DOHH2 (cell line): ENCODE measurements at regions not wholly inside any gene's neighbourhood (a gene's known extent, or its start where the extent isn't known, plus 50 kb on each side); places are given as distances from the start of the nearest gene placed in this dataset.
A peak's percentile ranks its signal among the peaks of the same experiment; 100 is the strongest.

Experiments used
- H3F3A ChIP-seq: fragments of 200-600 bp; sonication (generic), shearing (Covaris generic); 2 replicates; pipeline ENCODE4 v1.6.0; 2016; ENCODE audit warnings: antibody characterized with exemption, mild to moderate bottlenecking; ENCODE audit not compliant: control insufficient read depth, insufficient read depth
- H3K27ac ChIP-seq: fragments of 200-600 bp; sonication (generic); 2 replicates; pipeline ENCODE4 v1.5.1; 2014; ENCODE audit warnings: low read depth, mild to moderate bottlenecking, low read length, moderate library complexity
- H3K27me3 ChIP-seq: fragments of 200-600 bp; sonication (generic); 2 replicates; pipeline ENCODE4 v1.6.1; 2014; ENCODE audit warnings: mild to moderate bottlenecking, low read length, mixed read lengths; ENCODE audit not compliant: control insufficient read depth
- H3K36me3 ChIP-seq: fragments of 200-600 bp; sonication (generic); 2 replicates; pipeline ENCODE4 v1.6.1; 2014; ENCODE audit warnings: mild to moderate bottlenecking, low read length, moderate library complexity, mixed read lengths; ENCODE audit not compliant: control insufficient read depth
- H3K4me1 ChIP-seq: fragments of 200-600 bp; sonication (generic); 2 replicates; pipeline ENCODE4 v1.6.1; 2014; ENCODE audit warnings: mild to moderate bottlenecking, low read length, mixed read lengths; ENCODE audit not compliant: control insufficient read depth
- H3K4me2 ChIP-seq: fragments of 200-600 bp; sonication (generic); 2 replicates; pipeline ENCODE4 v1.6.0; 2014; ENCODE audit warnings: mild to moderate bottlenecking, low read length, moderate library complexity
- H3K4me3 ChIP-seq: fragments of 200-600 bp; sonication (generic); 2 replicates; pipeline ENCODE4 v1.5.1; 2014; ENCODE audit warnings: mild to moderate bottlenecking, low read length, mixed read lengths
- H3K79me2 ChIP-seq: fragments of 200-600 bp; sonication (generic); 2 replicates; pipeline ENCODE4 v1.6.1; 2014; ENCODE audit warnings: mild to moderate bottlenecking, low read length, mixed read lengths; ENCODE audit not compliant: control insufficient read depth
- H3K9me2 ChIP-seq: fragments of 200-600 bp; sonication (generic); replicated peaks from 2 replicates; pipeline ENCODE4 v1.6.1; 2014; ENCODE audit warnings: mild to moderate bottlenecking, low read length, mixed read lengths; ENCODE audit not compliant: control insufficient read depth
- H3K9me3 ChIP-seq: fragments of 200-600 bp; sonication (generic); 2 replicates; pipeline ENCODE4 v1.6.1; 2014; ENCODE audit warnings: antibody characterized with exemption, low read length, mixed read lengths; ENCODE audit not compliant: control insufficient read depth, insufficient read depth
- H4K20me1 ChIP-seq: fragments of 200-600 bp; sonication (generic); 2 replicates; pipeline ENCODE4 v1.6.0; 2014; ENCODE audit warnings: low read depth, mild to moderate bottlenecking, antibody characterized with exemption, low read length, moderate library complexity; ENCODE audit not compliant: control insufficient read depth, insufficient read depth
- CTCF ChIP-seq: fragments of 200-600 bp; sonication (generic); IDR thresholded peaks from one replicate; pipeline ENCODE4 v1.5.1; 2014; ENCODE audit warnings: antibody characterized with exemption, mild to moderate bottlenecking, low read depth, low read length; ENCODE audit not compliant: poor library complexity, severe bottlenecking
- EZH2phosphoT487 ChIP-seq: fragments of 200-600 bp; sonication (generic); IDR thresholded peaks from 2 replicates; pipeline ENCODE4 v1.6.1; 2017; ENCODE audit warnings: borderline replicate concordance, mild to moderate bottlenecking, antibody characterized with exemption, low read length, moderate library complexity, mixed read lengths

GRCh38 chr5:159642379-159642778 lies 273.9 kb upstream of the ADRA1B start:
- H3K36me3 ChIP-seq: no peaks in the 10 kb centered on the region
- H3K79me2 ChIP-seq: no peaks in the 10 kb centered on the region
- no peaks in the 10 kb centered on the region for H3K9me2 ChIP-seq

GRCh38 chr5:159644053-159644452 lies 272.2 kb upstream of the ADRA1B start:
- Histone ChIP-seq H3K4me2 (no peak overlapping the region), H4K20me1 (no peaks in the 10 kb centered on the region), H3K79me2 (no peaks in the 10 kb centered on the region), H3K27ac (no peak overlapping the region), H3K4me1 (no peaks in the 10 kb centered on the region), H3K9me3 (no peaks in the 10 kb centered on the region), H3K27me3 (0 out of 2 replicates have a peak, but pooled peaks cover 5% of the 10 kb centered on the region), H3K9me2 (no peaks in the 10 kb centered on the region), H3K4me3 (no peak overlapping the region), H3K36me3 (no peaks in the 10 kb centered on the region), H3F3A (no peaks in the 10 kb centered on the region)
- TF ChIP-seq EZH2phosphoT487 (no peak), CTCF (no peak)

More at GRCh38 chr5:159642379-159642778, 273.9 kb upstream of the ADRA1B start:
- no peaks in the 10 kb centered on the region for H3K4me1 ChIP-seq
- no peak overlapping the region for H3K4me3 ChIP-seq
- H3K27ac ChIP-seq: no peak overlapping the region
- no peaks in the 10 kb centered on the region for H3F3A ChIP-seq
- TF ChIP-seq CTCF (peak; percentile 23), EZH2phosphoT487 (no peak)
- no peaks in the 10 kb centered on the region for H4K20me1 ChIP-seq
- no peak overlapping the region for H3K4me2 ChIP-seq
- H3K9me3 ChIP-seq: no peaks in the 10 kb centered on the region
- H3K27me3 ChIP-seq: 0 out of 2 replicates have a peak, but pooled peaks cover 5% of the 10 kb centered on the region

- Histone ChIP-seq H3F3A (no peaks in the 10 kb centered on the region), H4K20me1 (no peaks in the 10 kb centered on the region), H3K4me3 (no peak overlapping the region), H3K9me3 (no peaks in the 10 kb centered on the region), H3K27ac (no peak overlapping the region), H3K79me2 (no peaks in the 10 kb centered on the region), H3K4me2 (no peak overlapping the region), H3K9me2 (no peaks in the 10 kb centered on the region), H3K27me3 (0 out of 2 replicates have a peak, but pooled peaks cover 5% of the 10 kb centered on the region), H3K4me1 (no peaks in the 10 kb centered on the region), H3K36me3 (no peaks in the 10 kb centered on the region)
- TF ChIP-seq EZH2phosphoT487: no peak
- no peak for TF ChIP-seq CTCF
Observed at GRCh38 chr5:159645179-159645846, 271.0 kb upstream of the ADRA1B start.

- Histone ChIP-seq H3K4me1 (no peaks in the 10 kb centered on the region), H3K9me3 (no peaks in the 10 kb centered on the region), H4K20me1 (no peaks in the 10 kb centered on the region), H3K36me3 (no peaks in the 10 kb centered on the region), H3K27me3 (no peaks in the 10 kb centered on the region; the same call in 1 of the 2 replicates), H3F3A (no peaks in the 10 kb centered on the region), H3K9me2 (no peaks in the 10 kb centered on the region), H3K79me2 (no peaks in the 10 kb centered on the region), H3K4me2 (no peak overlapping the region), H3K27ac (no peak overlapping the region), H3K4me3 (no peak overlapping the region)
- TF ChIP-seq EZH2phosphoT487 (no peak), CTCF (no peak)
Observed at GRCh38 chr5:159650803-159651202, 265.5 kb upstream of the ADRA1B start.
